SJSA1 (cell line): ENCODE measurements at regions not wholly inside any gene's neighbourhood (a gene's known extent, or its start where the extent isn't known, plus 50 kb on each side); places are given as distances from the start of the nearest gene placed in this dataset.

Experiments
- DNase-seq, 2 experiments: peaks; one replicate each; pipeline ENCODE4 v3.0.0-alpha.2; 2015 to 2020; ENCODE audit warnings: low spot score in 2 of 2, low read depth in 1 of 2
- H3K27ac ChIP-seq: fragments of 250-450 bp; sonication (Bioruptor Pico); 2 replicates; pipeline ENCODE4 v1.5.1; 2020; ENCODE audit warnings: mild to moderate bottlenecking, moderate library complexity
- H3K27me3 ChIP-seq: fragments of 250-450 bp; sonication (Bioruptor Pico); replicated peaks from 2 replicates; pipeline ENCODE4 v1.5.1; 2020; ENCODE audit warnings: mild to moderate bottlenecking, moderate library complexity
- H3K36me3 ChIP-seq: fragments of 250-450 bp; sonication (Bioruptor Pico); 2 replicates; pipeline ENCODE4 v1.5.1; 2020; ENCODE audit warnings: mild to moderate bottlenecking
- H3K4me1 ChIP-seq: fragments of 250-450 bp; sonication (Bioruptor Pico); replicated peaks from 2 replicates; pipeline ENCODE4 v1.6.1; 2021; ENCODE audit warnings: mild to moderate bottlenecking
- H3K4me3 ChIP-seq: fragments of 250-450 bp; sonication (Bioruptor Pico); 2 replicates; pipeline ENCODE4 v1.5.1; 2020; ENCODE audit warnings: mild to moderate bottlenecking
- H3K9me3 ChIP-seq: fragments of 250-450 bp; sonication (Bioruptor Pico); replicated peaks from 2 replicates; pipeline ENCODE4 v1.5.1; 2020; ENCODE audit warnings: mild to moderate bottlenecking

GRCh38 chr15:31508656-31509055, 182.0 kb downstream of the KLF13 start:
- no peaks in the 10 kb centered on the region for H3K9me3 ChIP-seq
- no peaks in the 10 kb centered on the region for H3K4me1 ChIP-seq
- H3K36me3 ChIP-seq = no peaks in the 10 kb centered on the region
- H3K27ac ChIP-seq = no peak overlapping the region
- DNase-seq = no peak
- no peak overlapping the region for H3K4me3 ChIP-seq
- H3K27me3 ChIP-seq = peaks cover 14% of the 10 kb centered on the region

DNA sequence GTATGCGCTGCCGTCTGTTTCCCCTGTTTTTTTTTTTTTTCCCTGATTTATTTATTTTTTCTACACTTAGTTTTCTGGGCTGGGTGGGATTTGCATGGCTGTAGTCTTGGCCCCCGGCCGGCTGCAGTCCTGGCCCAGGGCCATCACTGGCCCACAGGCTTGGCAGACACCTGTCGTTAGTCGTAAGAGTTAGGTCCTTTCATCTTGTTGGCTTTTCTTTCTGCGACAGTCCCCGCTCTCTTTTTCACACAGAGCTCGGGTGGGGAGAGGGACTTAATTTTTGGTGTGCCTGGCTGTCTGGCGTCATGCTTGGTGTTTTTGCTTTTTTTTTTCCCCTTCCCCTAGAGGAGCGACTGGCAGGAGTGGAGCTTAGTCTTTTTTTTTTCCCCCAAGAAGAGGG, 183.4 kb downstream of the KLF13 start:
- Histone ChIP-seq H3K36me3 (no peaks in the 10 kb centered on the region), H3K4me1 (no peaks in the 10 kb centered on the region), H3K27me3 (peaks cover 14% of the 10 kb centered on the region), H3K9me3 (no peaks in the 10 kb centered on the region), H3K4me3 (no peak overlapping the region), H3K27ac (no peak overlapping the region)
- DNase-seq = no peak

DNA sequence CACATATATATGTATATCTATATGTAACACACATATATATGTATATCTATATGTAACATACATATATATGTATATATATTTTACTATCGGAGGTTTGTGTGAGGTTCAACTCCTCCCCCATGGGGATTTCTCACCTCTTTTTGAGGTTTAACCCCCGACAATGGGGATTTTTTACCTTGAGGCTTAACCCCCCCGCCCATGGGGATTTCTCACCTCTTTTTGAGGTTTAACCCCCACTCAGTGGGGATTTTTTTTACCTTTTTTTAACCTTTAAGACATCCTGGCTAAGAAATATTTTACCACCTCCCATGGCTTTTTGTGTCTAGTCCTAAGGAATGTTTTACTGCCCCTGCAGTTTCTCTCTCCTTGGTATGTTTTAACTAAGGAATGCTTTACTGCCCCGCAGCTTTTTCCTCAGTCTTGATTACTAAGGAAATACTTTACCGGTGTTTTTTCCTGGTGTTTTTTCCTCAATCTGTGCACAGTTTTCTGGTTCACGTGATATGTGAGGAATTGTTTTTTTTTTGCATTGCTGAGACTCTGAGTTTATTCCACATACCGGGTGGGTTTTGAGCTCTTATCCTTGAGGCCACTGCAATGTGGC, 185.2 kb downstream of the KLF13 start:
- H3K36me3 ChIP-seq = no peaks in the 10 kb centered on the region
- H3K4me3 ChIP-seq = no peak overlapping the region
- no peaks in the 10 kb centered on the region for H3K4me1 ChIP-seq
- no peak for DNase-seq
- no peaks in the 10 kb centered on the region for H3K9me3 ChIP-seq
- peaks cover 11% of the 10 kb centered on the region for H3K27me3 ChIP-seq
- H3K27ac ChIP-seq = no peak overlapping the region

- Histone ChIP-seq H3K4me3 (no peak overlapping the region), H3K4me1 (no peaks in the 10 kb centered on the region), H3K9me3 (no peaks in the 10 kb centered on the region), H3K27ac (no peak overlapping the region), H3K36me3 (no peaks in the 10 kb centered on the region), H3K27me3 (peaks cover 9% of the 10 kb centered on the region)
- DNase-seq = no peak
These were observed 186.5 kb downstream of the KLF13 start for GRCh38 chr15:31513178-31513577.

DNA sequence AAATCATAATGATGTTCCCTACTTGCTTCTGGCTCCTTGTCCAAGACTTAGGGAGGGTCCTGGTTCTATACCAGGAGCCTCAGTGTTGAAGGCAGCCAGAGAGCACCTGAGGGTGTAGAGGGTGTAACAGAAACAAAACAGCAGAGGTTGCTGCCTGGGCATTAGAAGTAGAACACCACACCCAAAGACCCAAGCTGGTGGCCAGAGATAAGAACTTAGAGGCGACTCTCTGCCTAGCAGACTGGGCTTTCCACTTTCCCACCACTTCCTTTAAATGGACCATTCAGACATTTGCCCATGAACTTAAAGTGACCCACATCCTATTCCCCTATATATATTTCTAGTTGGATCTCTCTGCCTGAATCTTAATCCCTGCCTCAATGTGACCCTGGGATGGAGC, 189.8 kb downstream of the KLF13 start:
- Histone ChIP-seq H3K4me3 (no peak overlapping the region), H3K4me1 (no peaks in the 10 kb centered on the region), H3K9me3 (no peaks in the 10 kb centered on the region), H3K27ac (no peak overlapping the region), H3K36me3 (no peaks in the 10 kb centered on the region), H3K27me3 (peaks cover 13% of the 10 kb centered on the region)
- no peak for DNase-seq

DNA sequence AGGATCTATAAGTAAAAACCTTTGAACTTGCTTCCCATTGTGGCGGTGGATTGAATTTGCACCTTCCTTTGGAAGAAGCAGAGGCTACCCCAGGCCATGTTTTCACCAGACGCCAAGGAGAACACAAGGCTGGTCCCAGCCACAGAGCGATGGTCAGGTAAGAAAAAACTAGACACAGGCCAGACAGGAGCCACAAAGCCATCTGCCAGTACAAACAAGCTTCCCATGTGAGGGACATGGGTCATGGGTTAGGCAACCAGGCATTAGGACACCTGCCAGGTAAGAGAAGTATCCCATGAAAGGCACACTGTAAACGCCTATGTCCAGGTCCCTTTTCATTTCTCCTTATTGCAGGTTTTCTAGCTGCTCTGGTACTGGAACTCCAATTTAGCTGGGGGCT, 190.2 kb downstream of the KLF13 start:
- H3K36me3 ChIP-seq = no peaks in the 10 kb centered on the region
- no peaks in the 10 kb centered on the region for H3K9me3 ChIP-seq
- DNase-seq = no peak
- H3K27ac ChIP-seq = no peak overlapping the region
- no peaks in the 10 kb centered on the region for H3K4me1 ChIP-seq
- H3K27me3 ChIP-seq = peaks cover 13% of the 10 kb centered on the region
- no peak overlapping the region for H3K4me3 ChIP-seq

GRCh38 chr15:31517711-31518110, 191.1 kb downstream of the KLF13 start:
- peaks cover 9% of the 10 kb centered on the region for H3K27me3 ChIP-seq
- H3K4me1 ChIP-seq = no peaks in the 10 kb centered on the region
- no peaks in the 10 kb centered on the region for H3K9me3 ChIP-seq
- H3K27ac ChIP-seq = no peak overlapping the region
- no peak for DNase-seq
- H3K36me3 ChIP-seq = no peaks in the 10 kb centered on the region
- no peak overlapping the region for H3K4me3 ChIP-seq

DNA sequence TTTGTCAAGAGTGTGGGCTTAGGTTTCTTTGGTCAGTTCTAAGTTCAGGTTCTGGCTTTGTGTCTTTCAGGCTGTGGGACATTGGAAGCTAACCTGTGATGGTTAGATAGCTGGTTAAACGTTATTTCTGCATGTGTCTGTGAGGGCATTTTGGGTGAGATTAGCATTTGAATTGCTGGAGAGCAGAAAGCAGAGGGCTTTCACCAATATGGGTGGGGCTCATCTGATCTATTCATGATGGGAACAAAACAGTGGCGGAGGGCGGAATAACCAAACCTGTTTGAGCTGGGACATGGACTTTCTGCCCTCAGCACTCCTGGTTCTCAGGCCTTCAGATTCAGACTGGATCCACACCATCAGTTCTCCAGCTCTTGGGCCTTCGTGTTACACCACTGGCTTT, 195.4 kb downstream of the KLF13 start:
- no peaks in the 10 kb centered on the region for H3K9me3 ChIP-seq
- no peak for DNase-seq

GRCh38 chr15:31523027-31523654, 196.5 kb downstream of the KLF13 start:
- no peak overlapping the region for H3K4me3 ChIP-seq
- H3K36me3 ChIP-seq = no peaks in the 10 kb centered on the region
- H3K27ac ChIP-seq = no peak overlapping the region
- no peaks in the 10 kb centered on the region for H3K9me3 ChIP-seq
- no peak for DNase-seq
- peaks cover 4% of the 10 kb centered on the region; the same call in 1 of the 2 replicates for H3K27me3 ChIP-seq
- no peaks in the 10 kb centered on the region for H3K4me1 ChIP-seq

More for the DNA sequence above, 195.4 kb downstream of the KLF13 start:
- no peak overlapping the region for H3K27ac ChIP-seq
- H3K27me3 ChIP-seq = peaks cover 4% of the 10 kb centered on the region; the same call in 1 of the 2 replicates
- H3K4me1 ChIP-seq = no peaks in the 10 kb centered on the region
- no peak overlapping the region for H3K4me3 ChIP-seq
- no peaks in the 10 kb centered on the region for H3K36me3 ChIP-seq

- Histone ChIP-seq H3K4me3 (no peak overlapping the region), H3K36me3 (no peaks in the 10 kb centered on the region), H3K4me1 (no peaks in the 10 kb centered on the region), H3K9me3 (no peaks in the 10 kb centered on the region), H3K27me3 (peaks cover 4% of the 10 kb centered on the region; the same call in 1 of the 2 replicates), H3K27ac (no peak overlapping the region)
- no peak for DNase-seq
These were observed 197.0 kb downstream of the KLF13 start for GRCh38 chr15:31523655-31524049.

GRCh38 chr15:31525185-31525695, 198.6 kb downstream of the KLF13 start:
- H3K27ac ChIP-seq = no peak overlapping the region
- no peaks in the 10 kb centered on the region for H3K9me3 ChIP-seq
- no peaks in the 10 kb centered on the region for H3K36me3 ChIP-seq
- H3K4me1 ChIP-seq = no peaks in the 10 kb centered on the region
- H3K4me3 ChIP-seq = no peak overlapping the region
- no peak for DNase-seq
- H3K27me3 ChIP-seq = peaks cover 6% of the 10 kb centered on the region; the same call in 1 of the 2 replicates

DNA sequence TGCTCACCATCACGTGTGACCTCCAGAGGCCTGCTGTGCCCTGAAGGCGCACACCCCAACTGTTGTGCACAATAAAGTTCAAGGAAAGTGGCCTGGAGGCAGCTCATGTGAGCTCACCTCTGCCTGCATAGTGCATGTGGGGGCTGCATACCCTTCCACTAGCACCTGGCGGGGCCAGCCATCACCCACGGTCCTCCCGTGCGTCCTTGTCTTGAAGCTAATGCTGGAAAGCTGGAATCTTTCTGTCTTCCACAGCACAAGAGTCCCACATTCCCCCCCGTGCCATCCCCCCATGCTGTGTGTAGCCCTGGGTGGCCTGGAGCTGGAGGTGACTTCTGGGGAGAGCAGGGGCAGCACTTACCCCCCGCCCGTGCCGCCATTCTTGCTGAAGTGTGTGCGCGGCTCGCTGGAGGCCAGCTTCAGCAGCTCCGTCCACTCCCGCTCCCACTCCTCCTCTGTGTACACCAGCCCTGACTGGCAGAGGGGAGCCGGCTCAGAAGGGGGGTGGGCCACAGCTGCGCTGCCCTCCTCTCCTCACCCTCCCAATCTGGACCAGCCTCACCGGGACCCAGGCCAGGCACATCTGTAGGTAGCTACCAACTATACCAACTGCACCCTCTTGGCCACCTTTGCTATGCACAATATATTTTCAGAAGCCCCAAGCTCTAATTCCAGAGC, 199.5 kb downstream of the KLF13 start:
- Histone ChIP-seq H3K27ac (no peak overlapping the region), H3K27me3 (peaks cover 7% of the 10 kb centered on the region), H3K4me1 (no peaks in the 10 kb centered on the region), H3K36me3 (no peaks in the 10 kb centered on the region), H3K4me3 (no peak overlapping the region), H3K9me3 (no peaks in the 10 kb centered on the region)
- DNase-seq = no peak

- H3K36me3 ChIP-seq = no peaks in the 10 kb centered on the region
- no peak overlapping the region for H3K27ac ChIP-seq
- no peaks in the 10 kb centered on the region for H3K4me1 ChIP-seq
- no peaks in the 10 kb centered on the region for H3K9me3 ChIP-seq
- no peak for DNase-seq
- H3K4me3 ChIP-seq = no peak overlapping the region
- H3K27me3 ChIP-seq = peaks cover 7% of the 10 kb centered on the region; the same call in 1 of the 2 replicates
These were observed 200.5 kb downstream of the KLF13 start for GRCh38 chr15:31526916-31527690.
